ENCODE measurements at regions not wholly inside any gene's neighbourhood (a gene's known extent, or its start where the extent isn't known, plus 50 kb on each side); places are given as distances from the start of the nearest gene placed in this dataset.

DNA sequence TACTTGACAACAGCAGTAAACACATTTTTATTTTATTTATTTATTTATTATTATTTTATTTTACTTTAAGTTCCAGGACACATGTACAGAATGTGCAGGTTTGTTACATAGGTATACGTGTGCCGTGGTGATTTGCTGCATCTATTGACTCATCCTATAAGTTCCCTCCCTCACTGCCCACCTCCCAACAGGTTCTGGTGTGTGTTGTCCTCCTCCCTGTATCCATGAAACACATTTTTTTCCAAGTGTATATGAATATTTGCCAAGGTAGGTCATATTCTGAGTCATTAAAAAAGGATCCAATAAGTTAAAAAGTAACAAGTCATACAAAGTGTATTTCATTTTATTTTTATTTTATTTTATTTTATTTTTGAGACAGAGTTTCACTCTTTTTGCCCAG lies 567.3 kb upstream of the KCNMB2 start:
- TF ChIP-seq, protein P1, sequence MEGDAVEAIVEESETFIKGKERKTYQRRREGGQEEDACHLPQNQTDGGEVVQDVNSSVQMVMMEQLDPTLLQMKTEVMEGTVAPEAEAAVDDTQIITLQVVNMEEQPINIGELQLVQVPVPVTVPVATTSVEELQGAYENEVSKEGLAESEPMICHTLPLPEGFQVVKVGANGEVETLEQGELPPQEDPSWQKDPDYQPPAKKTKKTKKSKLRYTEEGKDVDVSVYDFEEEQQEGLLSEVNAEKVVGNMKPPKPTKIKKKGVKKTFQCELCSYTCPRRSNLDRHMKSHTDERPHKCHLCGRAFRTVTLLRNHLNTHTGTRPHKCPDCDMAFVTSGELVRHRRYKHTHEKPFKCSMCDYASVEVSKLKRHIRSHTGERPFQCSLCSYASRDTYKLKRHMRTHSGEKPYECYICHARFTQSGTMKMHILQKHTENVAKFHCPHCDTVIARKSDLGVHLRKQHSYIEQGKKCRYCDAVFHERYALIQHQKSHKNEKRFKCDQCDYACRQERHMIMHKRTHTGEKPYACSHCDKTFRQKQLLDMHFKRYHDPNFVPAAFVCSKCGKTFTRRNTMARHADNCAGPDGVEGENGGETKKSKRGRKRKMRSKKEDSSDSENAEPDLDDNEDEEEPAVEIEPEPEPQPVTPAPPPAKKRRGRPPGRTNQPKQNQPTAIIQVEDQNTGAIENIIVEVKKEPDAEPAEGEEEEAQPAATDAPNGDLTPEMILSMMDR (IDR thresholded peaks at IDR 0.05): no peak
- TF ChIP-seq POLR2A (IDR thresholded peaks at IDR 0.05): no peak

Measured in adrenal gland (tissue), 5 donors.